D341Med (cell line): ENCODE measurements at regions not wholly inside any gene's neighbourhood (a gene's known extent, or its start where the extent isn't known, plus 50 kb on each side); places are given as distances from the start of the nearest gene placed in this dataset.
"Not testable (repeated sequence)": the region's sequence is repeated elsewhere in the genome, so short reads cannot be mapped to it uniquely, and the experiment has no call there.

Source experiments
- DNase-seq: peaks from one replicate; pipeline ENCODE4 v3.0.0; 2012; ENCODE audit warnings: low spot score

GRCh38 chr1:173300061-173301044, 93.2 kb upstream of the TNFSF4 start:
- no peak for DNase-seq

GRCh38 chr1:173301507-173301906, 94.4 kb upstream of the TNFSF4 start:
- DNase-seq, result no peak

- DNase-seq, result no peak
Measured at GRCh38 chr1:173302366-173302765, 95.2 kb upstream of the TNFSF4 start.

- no peak for DNase-seq
Measured at GRCh38 chr1:173302890-173303829, 96.0 kb upstream of the TNFSF4 start.

- DNase-seq, result no peak
Measured at GRCh38 chr1:173303984-173304383, 96.9 kb upstream of the TNFSF4 start.

- DNase-seq, result no peak
Measured at GRCh38 chr1:173304529-173305227, 97.5 kb upstream of the TNFSF4 start.

GRCh38 chr1:173307845-173308244, 100.7 kb upstream of the TNFSF4 start:
- no peak for DNase-seq

- no peak for DNase-seq
Measured at GRCh38 chr1:173314656-173315055, 107.5 kb upstream of the TNFSF4 start.

- no peak for DNase-seq
Measured at GRCh38 chr1:173315296-173315695, 108.2 kb upstream of the TNFSF4 start.

- DNase-seq, result no peak
Measured at GRCh38 chr1:173318788-173319187, 111.7 kb upstream of the TNFSF4 start.

GRCh38 chr1:173324352-173324751, 117.2 kb upstream of the TNFSF4 start:
- DNase-seq, result not testable (repeated sequence)

GRCh38 chr1:173327987-173328386, 120.9 kb upstream of the TNFSF4 start:
- not testable (repeated sequence) for DNase-seq

GRCh38 chr1:173328961-173329360, 121.8 kb upstream of the TNFSF4 start:
- DNase-seq, result no peak

GRCh38 chr1:173329726-173330125, 122.6 kb upstream of the TNFSF4 start:
- no peak for DNase-seq

- DNase-seq, result no peak
Measured at GRCh38 chr1:173330149-173330951, 123.2 kb upstream of the TNFSF4 start.

- DNase-seq, result not testable (repeated sequence)
Measured at GRCh38 chr1:173330952-173331548, 123.9 kb upstream of the TNFSF4 start.

- no peak for DNase-seq
Measured at GRCh38 chr1:173332026-173332425, 124.9 kb upstream of the TNFSF4 start.

GRCh38 chr1:173333581-173333980, 126.5 kb upstream of the TNFSF4 start:
- no peak for DNase-seq

GRCh38 chr1:173337126-173337525, 130.0 kb upstream of the TNFSF4 start:
- DNase-seq, result peak; percentile 37

GRCh38 chr1:173341307-173341706, 134.2 kb upstream of the TNFSF4 start:
- DNase-seq, result no peak

GRCh38 chr1:173341971-173342370, 134.8 kb upstream of the TNFSF4 start:
- DNase-seq, result no peak
